GM12801 (cell line): ENCODE measurements at regions not wholly inside any gene's neighbourhood (a gene's known extent, or its start where the extent isn't known, plus 50 kb on each side); places are given as distances from the start of the nearest gene placed in this dataset.

Experiments
- TF ChIP-seq, protein P1 (sequence below): IDR thresholded peaks from one replicate; pipeline ENCODE4 v1.5.1; 2011; ENCODE audit warnings: control low read depth; ENCODE audit not compliant: insufficient read length; ENCODE audit errors: extremely low read depth

DNA sequence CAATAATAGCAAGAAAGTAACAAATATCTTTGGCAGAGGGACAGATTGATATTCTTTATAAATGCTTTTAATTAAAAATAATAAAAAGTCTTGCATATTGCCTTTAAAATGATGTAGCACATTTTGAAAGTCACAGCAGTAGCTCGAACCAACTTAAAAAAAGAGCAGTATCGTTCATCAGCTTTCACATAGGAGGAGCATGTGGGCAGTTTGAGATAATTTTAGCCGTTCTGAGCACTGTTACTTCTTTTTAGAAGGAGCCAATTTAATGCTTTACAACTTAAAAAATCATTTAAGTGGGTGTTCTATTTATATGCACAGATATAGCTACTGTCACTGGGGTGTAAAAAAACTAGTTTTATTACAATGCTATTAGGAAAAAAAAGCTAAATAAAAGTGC is 622.7 kb upstream of the GBE1 start:
- TF ChIP-seq, protein P1, sequence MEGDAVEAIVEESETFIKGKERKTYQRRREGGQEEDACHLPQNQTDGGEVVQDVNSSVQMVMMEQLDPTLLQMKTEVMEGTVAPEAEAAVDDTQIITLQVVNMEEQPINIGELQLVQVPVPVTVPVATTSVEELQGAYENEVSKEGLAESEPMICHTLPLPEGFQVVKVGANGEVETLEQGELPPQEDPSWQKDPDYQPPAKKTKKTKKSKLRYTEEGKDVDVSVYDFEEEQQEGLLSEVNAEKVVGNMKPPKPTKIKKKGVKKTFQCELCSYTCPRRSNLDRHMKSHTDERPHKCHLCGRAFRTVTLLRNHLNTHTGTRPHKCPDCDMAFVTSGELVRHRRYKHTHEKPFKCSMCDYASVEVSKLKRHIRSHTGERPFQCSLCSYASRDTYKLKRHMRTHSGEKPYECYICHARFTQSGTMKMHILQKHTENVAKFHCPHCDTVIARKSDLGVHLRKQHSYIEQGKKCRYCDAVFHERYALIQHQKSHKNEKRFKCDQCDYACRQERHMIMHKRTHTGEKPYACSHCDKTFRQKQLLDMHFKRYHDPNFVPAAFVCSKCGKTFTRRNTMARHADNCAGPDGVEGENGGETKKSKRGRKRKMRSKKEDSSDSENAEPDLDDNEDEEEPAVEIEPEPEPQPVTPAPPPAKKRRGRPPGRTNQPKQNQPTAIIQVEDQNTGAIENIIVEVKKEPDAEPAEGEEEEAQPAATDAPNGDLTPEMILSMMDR, result no peak

DNA sequence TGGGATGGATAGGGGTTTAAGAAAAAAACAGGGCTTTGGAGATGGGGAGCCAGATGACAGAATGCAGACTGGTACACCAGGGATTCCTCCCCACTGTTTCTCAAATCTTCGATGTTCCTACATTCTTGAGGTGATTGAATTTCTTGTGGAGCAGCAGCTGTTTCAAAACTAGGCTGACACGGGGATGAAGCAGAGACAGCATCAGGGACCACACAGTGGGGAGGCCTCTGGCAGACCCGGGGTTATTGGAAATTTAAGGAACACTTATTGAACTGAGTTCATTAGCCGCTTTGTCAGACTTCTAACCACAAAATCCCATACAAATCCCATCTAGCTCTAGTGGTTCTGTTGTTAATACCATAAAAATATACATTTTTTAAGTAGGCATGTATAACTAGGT is 621.4 kb upstream of the GBE1 start:
- TF ChIP-seq, protein P1, result no peak

DNA sequence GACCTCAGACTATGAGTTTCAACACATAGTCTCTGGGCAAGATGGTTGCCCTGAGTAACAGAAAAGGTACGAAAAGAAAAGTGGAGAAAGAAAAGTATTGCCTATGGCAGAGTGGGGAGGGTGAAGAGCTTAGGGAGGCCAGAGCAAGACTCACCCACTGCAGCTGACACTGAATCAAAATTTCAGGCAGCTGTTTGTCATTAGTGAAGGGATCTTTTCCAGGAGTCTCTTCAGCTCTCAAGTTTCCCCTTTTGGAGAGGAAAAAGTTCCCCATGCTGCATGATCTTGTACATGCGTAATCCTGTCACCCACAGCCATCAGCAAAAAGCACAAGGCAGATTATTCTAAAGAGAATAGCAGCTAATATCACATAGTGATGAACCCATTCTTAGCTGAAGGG is 616.9 kb upstream of the GBE1 start:
- TF ChIP-seq, protein P1, result no peak

DNA sequence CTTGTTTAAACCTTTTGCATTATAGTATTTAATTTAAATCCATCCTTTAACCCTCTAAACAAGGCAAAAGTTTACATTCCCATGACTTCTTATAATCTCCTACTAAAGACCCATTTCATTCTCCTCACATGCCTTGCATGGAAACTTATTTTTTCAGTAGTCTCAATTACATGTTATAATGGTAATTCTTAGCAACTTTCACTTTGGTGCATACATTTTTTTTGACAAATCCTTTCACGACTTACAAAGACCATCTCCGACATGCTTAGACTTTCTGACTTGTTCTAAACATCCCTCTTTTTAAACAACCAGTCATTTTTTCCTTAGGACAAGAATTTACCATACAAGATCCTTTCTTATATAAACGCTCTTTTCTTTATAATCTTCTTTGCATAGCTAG is 615.4 kb upstream of the GBE1 start:
- TF ChIP-seq, protein P1, result no peak

DNA sequence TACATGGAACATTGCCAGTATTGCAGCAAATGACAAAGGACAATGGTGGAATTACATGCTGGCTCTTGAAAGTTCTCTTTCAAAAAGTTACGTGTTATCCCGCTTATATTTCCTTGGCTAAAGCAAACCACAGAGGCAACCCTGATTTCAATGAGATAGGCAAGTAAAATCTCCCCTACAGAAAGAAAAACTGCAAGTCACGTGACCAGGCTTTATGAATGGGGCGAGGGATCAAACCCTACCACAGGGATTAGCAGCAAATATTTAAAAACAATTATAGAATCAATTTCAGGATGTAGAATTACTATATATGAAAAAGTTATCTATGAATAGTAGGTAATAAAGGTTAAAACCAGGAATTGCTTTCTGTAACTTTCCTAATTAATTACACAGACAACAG is 603.4 kb upstream of the GBE1 start:
- TF ChIP-seq, protein P1, result no peak

DNA sequence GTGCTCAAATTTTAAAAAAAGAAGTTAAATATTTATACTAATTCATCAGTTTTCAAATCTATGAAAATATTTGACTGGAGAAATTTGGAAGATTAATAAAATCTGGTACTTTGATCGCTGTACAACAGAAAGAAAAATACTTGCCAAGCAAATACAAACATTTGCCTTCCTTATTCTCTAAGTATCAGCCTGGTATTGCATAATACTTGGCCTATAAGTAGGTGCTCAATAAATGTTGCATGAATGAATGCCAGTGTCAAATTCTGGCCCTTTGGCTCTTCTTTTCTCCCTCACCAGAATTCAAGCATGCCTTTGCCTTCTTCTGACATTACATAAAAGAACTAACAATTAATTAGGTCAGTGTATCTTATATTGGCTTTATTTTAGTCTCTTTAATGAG is 601.7 kb upstream of the GBE1 start:
- TF ChIP-seq, protein P1, result no peak

DNA sequence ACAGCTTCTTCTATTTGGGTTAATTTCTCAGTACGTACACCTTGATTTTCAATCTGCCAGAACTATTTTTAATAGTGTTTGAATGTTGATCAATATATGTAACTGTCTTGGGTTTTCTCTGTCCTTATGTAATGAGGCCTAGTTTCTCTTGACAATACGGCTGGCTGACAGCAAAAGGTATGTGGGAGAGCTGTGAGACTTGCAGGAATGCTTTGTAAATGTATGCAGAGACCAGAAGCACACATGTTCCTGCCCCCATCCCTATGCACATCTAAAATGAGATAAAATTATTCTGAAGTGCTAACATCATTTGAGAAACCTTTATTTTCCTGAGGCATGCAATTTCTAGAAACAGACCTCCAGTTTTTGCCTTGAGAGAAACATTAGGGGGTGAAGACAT is 593.8 kb upstream of the GBE1 start:
- TF ChIP-seq, protein P1, result no peak

DNA sequence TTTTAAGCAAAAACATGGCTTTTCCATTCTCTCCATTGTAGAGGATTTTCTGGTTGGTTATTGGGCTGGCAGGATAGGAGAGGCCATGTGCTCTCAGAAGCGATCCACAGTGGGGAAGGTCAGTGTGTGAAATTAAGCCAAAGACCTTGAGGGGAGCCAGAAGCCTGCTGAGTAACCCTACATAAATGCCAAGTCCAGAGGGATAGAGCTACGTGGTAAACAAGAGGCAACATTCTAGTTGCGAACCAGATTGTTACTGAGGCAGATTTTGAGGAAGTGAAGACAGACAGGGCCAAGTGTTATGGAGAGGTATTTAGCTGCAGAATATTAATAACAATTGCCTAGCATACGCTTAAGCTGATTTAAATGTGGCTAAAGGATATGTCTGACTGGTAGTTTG is 592.8 kb upstream of the GBE1 start:
- TF ChIP-seq, protein P1, result no peak
